ENCODE measurements at regions not wholly inside any gene's neighbourhood (a gene's known extent, or its start where the extent isn't known, plus 50 kb on each side); places are given as distances from the start of the nearest gene placed in this dataset.

GRCh38 chr5:6317116-6317798, 61.1 kb downstream of the MED10 start:
- TF ChIP-seq CTCF (IDR thresholded peaks at IDR 0.05) (no peak), POLR2A (IDR thresholded peaks at IDR 0.05) (no peak)

All from Peyer's patch (tissue), 4 donors.